NCI-H2171 treated with DMSO at 0.1 percent for 48 hours (cell line): ENCODE measurements at regions not wholly inside any gene's neighbourhood (a gene's known extent, or its start where the extent isn't known, plus 50 kb on each side); places are given as distances from the start of the nearest gene placed in this dataset.

Experiments
- DNase-seq: peaks from one replicate; lab custom pipeline; 2025; lab: John Stamatoyannopoulos, UW

- no peak for DNase-seq
Observed at GRCh38 chr14:96638041-96638855, 136.1 kb downstream of the PAPOLA start.

DNA sequence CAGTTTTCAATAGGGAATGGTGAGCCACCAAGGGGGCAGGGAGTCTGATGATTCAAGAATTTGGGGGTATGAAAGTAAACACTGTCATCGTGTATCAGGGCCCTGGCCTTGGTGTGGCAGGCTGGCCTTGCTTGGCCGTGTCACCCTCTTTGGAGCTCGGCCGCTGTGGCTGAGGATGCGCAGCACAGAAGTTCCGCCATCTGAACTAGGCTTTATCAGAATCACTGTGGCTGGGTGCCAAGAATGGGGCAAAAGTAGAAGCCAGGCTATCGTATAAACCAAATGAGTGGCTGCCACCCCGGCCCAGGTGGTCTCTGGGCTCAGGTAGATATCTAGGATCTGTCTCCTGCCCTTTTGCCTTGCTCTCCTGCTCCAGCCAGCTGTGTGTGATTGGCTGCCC, 137.4 kb downstream of the PAPOLA start:
- no peak for DNase-seq

- DNase-seq, result peak; percentile 60
Observed at GRCh38 chr14:96648506-96649326, 146.5 kb downstream of the PAPOLA start.

- DNase-seq, result peak; percentile 60
Observed at GRCh38 chr14:96649327-96649601, 147.1 kb downstream of the PAPOLA start.

- DNase-seq, result no peak
Observed at GRCh38 chr14:96653597-96653996, 143.6 kb upstream of the VRK1 start.

DNA sequence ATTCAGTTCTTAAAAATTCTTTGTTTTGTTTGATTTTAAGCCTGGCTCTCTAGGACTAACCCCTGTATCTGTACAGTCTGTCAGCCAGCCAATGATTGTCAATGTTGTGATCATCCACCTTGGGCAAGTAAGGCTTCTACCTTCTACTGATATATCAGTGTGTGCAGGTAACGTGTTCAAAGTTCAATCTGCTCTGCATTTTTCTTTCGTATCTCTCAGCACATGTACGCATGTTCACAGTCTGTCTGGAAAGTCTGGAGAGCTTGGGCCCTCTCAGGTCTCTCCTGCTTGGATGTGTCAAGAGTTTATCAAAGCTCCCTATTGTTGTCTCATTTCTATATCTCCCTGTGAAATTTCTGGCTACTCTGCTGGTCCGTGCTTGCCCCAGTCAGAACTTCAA, 138.6 kb upstream of the VRK1 start:
- no peak for DNase-seq

GRCh38 chr14:96660123-96660522, 137.1 kb upstream of the VRK1 start:
- no peak for DNase-seq

- DNase-seq, result no peak
Observed at GRCh38 chr14:96660667-96661066, 136.5 kb upstream of the VRK1 start.

- DNase-seq, result no peak
Observed at GRCh38 chr14:96661244-96661969, 135.8 kb upstream of the VRK1 start.

- no peak for DNase-seq
Observed at GRCh38 chr14:96662116-96662970, 134.8 kb upstream of the VRK1 start.

- DNase-seq, result no peak
Observed at GRCh38 chr14:96663076-96663475, 134.1 kb upstream of the VRK1 start.

DNA sequence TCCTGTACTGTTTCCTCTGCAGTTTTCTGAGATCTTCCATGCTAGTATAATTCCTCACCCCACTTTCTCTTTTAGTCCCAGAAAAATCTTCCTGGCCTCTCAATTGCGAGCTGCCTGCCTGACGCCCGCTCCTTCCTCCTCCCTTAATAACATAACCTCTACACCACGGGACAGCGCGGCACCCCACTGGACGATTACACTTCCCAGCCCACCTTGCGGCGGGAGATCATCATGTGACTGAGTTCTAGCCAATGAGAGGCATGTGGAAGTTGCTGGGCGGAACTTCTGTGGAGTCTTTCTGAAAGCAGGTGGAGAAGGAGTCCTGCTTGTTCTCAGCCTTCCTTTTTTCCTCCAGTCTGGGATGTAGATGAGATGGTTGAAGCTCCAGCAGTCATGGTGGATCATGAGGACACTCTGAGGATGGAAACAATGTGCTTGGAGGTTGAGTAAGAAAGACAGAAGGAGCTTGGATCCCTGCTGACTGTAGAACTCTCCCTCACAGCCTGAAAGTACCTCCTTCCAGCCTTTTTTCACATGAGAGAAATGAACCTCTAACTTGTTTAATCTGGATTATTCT, 133.6 kb upstream of the VRK1 start:
- DNase-seq, result no peak

GRCh38 chr14:96666088-96666487, 131.1 kb upstream of the VRK1 start:
- DNase-seq, result no peak

GRCh38 chr14:96670391-96670790, 126.8 kb upstream of the VRK1 start:
- DNase-seq, result no peak

GRCh38 chr14:96671218-96671617, 126.0 kb upstream of the VRK1 start:
- DNase-seq, result no peak

GRCh38 chr14:96673706-96674105, 123.5 kb upstream of the VRK1 start:
- DNase-seq, result no peak

DNA sequence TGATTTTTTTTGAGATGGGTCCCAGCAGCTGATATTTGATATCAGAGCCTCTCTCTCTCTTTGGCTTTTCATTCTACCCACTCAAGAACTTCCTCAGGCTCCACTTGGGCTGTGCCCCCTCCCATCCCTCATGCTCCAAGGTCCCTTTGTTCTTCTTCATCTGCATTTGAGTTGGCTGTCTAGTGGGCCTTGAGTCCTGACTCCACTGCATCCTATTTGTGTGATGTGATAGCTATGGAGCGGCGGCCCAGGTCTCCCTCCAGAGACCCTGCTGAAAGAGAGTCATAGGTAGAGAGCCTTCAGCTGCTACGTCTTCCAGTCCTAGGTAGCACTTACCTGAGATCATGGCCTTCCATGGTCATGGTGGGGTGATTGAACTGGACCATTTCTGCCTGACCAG, 123.1 kb upstream of the VRK1 start:
- no peak for DNase-seq

DNA sequence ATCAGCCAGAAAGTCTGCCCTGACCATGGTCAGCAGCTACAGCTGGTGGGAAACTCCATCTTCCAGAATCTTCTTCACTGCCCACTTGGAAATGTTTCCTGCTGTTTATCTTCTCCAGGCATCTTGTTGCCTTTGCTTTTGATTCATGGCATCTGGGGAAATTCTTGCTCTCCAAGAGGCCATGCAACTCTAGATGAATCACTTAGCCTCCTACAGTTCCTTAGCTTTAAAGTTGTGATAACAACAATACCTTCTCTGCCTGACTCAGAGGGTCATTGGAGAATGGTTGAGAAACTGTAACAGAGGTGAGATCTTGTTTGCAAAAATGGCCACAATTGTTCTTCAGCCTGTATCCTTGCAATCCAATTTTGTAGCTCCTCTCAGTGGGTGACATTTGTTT, 121.0 kb upstream of the VRK1 start:
- DNase-seq, result no peak

- DNase-seq, result no peak
Observed at GRCh38 chr14:96681829-96682228, 115.4 kb upstream of the VRK1 start.

- no peak for DNase-seq
Observed at GRCh38 chr14:96682401-96682800, 114.8 kb upstream of the VRK1 start.

GRCh38 chr14:96683562-96684289, 113.5 kb upstream of the VRK1 start:
- DNase-seq, result no peak
